Endothelial cell of umbilical vein (primary cell): ENCODE measurements at regions not wholly inside any gene's neighbourhood (a gene's known extent, or its start where the extent isn't known, plus 50 kb on each side); places are given as distances from the start of the nearest gene placed in this dataset.

ENCODE experiments used
- CTCF ChIP-seq, 2 donors: IDR thresholded peaks; 1 replicate in 1 of 2; 2 replicates in 1 of 2; pipeline ENCODE4 v1.5.1; 2011; ENCODE audit warnings: low read length in 2 of 2, mild to moderate bottlenecking in 2 of 2, moderate library complexity in 2 of 2, control low read depth in 1 of 2, inconsistent platforms in 1 of 2, low read depth in 1 of 2; ENCODE audit not compliant: insufficient read depth in 1 of 2; ENCODE audit errors: extremely low read depth in 1 of 2
- EZH2 ChIP-seq: IDR thresholded peaks from 2 replicates; pipeline ENCODE4 v1.6.1; 2012; ENCODE audit warnings: borderline replicate concordance, low read depth, mild to moderate bottlenecking, moderate library complexity, low read length, inconsistent platforms; ENCODE audit not compliant: severe bottlenecking
- FOS ChIP-seq: IDR thresholded peaks from 2 replicates; pipeline ENCODE4 v1.6.1; 2011; ENCODE audit warnings: mild to moderate bottlenecking, low read length, moderate library complexity, borderline replicate concordance; ENCODE audit not compliant: insufficient read depth
- JUN ChIP-seq: IDR thresholded peaks from 2 replicates; pipeline ENCODE4 v1.6.1; 2011; ENCODE audit warnings: borderline replicate concordance, low read depth; ENCODE audit not compliant: insufficient read length, insufficient read depth
- MAX ChIP-seq: IDR thresholded peaks from 2 replicates; pipeline ENCODE4 v1.6.1; 2011; ENCODE audit not compliant: insufficient read depth, insufficient read length
- MYC ChIP-seq: IDR thresholded peaks from one replicate; pipeline ENCODE4 v1.6.1; 2011; ENCODE audit warnings: mild to moderate bottlenecking, low read depth, low read length
- POLR2A ChIP-seq: IDR thresholded peaks from 2 replicates; pipeline ENCODE4 v1.6.1; 2012; ENCODE audit warnings: low read depth, mild to moderate bottlenecking, control low read depth, low read length
- POLR2AphosphoS5 ChIP-seq: IDR thresholded peaks from 2 replicates; pipeline ENCODE4 v1.6.1; 2012; ENCODE audit warnings: low read depth, mild to moderate bottlenecking, control low read depth, low read length, moderate library complexity; ENCODE audit not compliant: insufficient read depth

- TF ChIP-seq CTCF (IDR thresholded peaks at IDR 0.05; ENCODE audit: extremely low read depth in 1 of 2, insufficient read depth in 1 of 2, low read depth in 1 of 2, low read length in 2 of 2) = no peak
- TF ChIP-seq POLR2A = no peak
- TF ChIP-seq FOS = no peak
- no peak for TF ChIP-seq MYC
- TF ChIP-seq POLR2AphosphoS5 = no peak
- no peak for TF ChIP-seq EZH2
- TF ChIP-seq JUN = no peak
- no peak for TF ChIP-seq MAX
Measured at GRCh38 chr16:64287655-64288528, 834.0 kb downstream of the CDH11 start.
